Type B pancreatic cell (in vitro differentiated cells): ENCODE measurements at regions not wholly inside any gene's neighbourhood (a gene's known extent, or its start where the extent isn't known, plus 50 kb on each side); places are given as distances from the start of the nearest gene placed in this dataset.

ENCODE experiments used
- DNase-seq: peaks from one replicate; pipeline ENCODE4 v3.0.0; 2021; ENCODE audit warnings: mixed read lengths; ENCODE audit not compliant: unreplicated experiment; ENCODE audit errors: extremely low spot score
- H3K27ac Mint-ChIP-seq: 2 replicates; pipeline ENCODE4 v1.8.0; 2021; ENCODE audit warnings: mild to moderate bottlenecking, mixed read lengths
- H3K27me3 Mint-ChIP-seq: 2 replicates; pipeline ENCODE4 v1.8.0; 2021; ENCODE audit warnings: mixed read lengths
- H3K36me3 Mint-ChIP-seq: 2 replicates; pipeline ENCODE4 v1.8.0; 2021; ENCODE audit warnings: mixed read lengths
- H3K4me1 Mint-ChIP-seq: one replicate; pipeline ENCODE4 v1.8.0; 2021; ENCODE audit warnings: mixed read lengths; ENCODE audit not compliant: unreplicated experiment
- H3K4me3 Mint-ChIP-seq: 2 replicates; pipeline ENCODE4 v1.8.0; 2021; ENCODE audit warnings: mild to moderate bottlenecking, mixed read lengths
- H3K9me3 Mint-ChIP-seq: 2 replicates; pipeline ENCODE4 v1.8.0; 2021; ENCODE audit warnings: mixed read lengths
- TF ChIP-seq, protein P1 (sequence below): fragments of 200-600 bp; sonication (generic); conservative IDR thresholded peaks from 2 replicates; pipeline ENCODE4 v1.5.0; 2021; ENCODE audit warnings: antibody characterized with exemption, mild to moderate bottlenecking

DNA sequence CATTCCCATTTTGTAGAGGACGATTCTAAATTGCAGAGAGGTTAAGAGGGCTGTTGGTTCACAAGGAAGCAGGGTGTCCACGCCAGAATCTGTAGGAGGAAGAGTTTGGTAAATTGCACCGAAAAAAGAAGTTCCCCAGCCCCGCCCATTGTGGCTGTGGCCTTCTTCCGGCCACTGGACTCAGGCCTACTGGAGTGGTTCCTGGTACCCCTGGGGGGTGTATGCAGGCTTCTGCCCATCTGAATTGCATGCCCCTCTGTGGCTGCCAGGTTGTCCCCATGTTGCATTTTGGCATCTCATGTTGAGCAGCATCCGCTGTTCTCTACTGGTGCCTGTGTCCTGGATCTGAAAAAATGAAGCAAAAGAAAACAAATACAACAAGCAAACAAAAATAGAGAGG lies 234.2 kb downstream of the WDR11 start:
- Mint-ChIP-seq H3K9me3 (no peaks in the 10 kb centered on the region), H3K4me3 (no peak overlapping the region), H3K36me3 (no peaks in the 10 kb centered on the region), H3K27me3 (no peaks in the 10 kb centered on the region), H3K27ac (no peak overlapping the region), H3K4me1 (peaks cover 43% of the 10 kb centered on the region)
- no peak for DNase-seq
- TF ChIP-seq, protein P1, sequence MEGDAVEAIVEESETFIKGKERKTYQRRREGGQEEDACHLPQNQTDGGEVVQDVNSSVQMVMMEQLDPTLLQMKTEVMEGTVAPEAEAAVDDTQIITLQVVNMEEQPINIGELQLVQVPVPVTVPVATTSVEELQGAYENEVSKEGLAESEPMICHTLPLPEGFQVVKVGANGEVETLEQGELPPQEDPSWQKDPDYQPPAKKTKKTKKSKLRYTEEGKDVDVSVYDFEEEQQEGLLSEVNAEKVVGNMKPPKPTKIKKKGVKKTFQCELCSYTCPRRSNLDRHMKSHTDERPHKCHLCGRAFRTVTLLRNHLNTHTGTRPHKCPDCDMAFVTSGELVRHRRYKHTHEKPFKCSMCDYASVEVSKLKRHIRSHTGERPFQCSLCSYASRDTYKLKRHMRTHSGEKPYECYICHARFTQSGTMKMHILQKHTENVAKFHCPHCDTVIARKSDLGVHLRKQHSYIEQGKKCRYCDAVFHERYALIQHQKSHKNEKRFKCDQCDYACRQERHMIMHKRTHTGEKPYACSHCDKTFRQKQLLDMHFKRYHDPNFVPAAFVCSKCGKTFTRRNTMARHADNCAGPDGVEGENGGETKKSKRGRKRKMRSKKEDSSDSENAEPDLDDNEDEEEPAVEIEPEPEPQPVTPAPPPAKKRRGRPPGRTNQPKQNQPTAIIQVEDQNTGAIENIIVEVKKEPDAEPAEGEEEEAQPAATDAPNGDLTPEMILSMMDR: no peak

DNA sequence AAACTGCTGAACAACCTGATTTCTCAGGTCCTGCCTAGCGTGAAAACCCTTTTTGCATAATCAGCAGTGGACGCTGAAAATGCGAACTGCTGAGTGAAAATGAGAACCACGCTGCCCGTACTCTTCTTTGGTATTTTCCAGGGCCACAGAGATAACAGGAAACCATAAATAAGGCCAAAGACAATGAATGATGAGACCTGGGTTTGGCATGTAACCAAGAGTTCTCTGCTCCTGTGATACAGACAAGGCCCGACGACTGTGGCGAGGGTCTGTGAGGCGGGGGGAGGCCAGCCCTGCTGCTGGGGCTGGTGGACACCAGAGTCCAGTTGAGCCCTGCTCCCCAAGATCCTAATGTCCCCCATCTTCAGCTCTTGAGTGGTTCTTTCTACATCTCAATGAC lies 236.0 kb downstream of the WDR11 start:
- H3K4me3 Mint-ChIP-seq: no peak overlapping the region
- no peaks in the 10 kb centered on the region for H3K36me3 Mint-ChIP-seq
- TF ChIP-seq, protein P1: no peak
- peaks cover 6% of the 10 kb centered on the region for H3K9me3 Mint-ChIP-seq
- peaks cover 40% of the 10 kb centered on the region for H3K4me1 Mint-ChIP-seq
- no peak overlapping the region for H3K27ac Mint-ChIP-seq
- H3K27me3 Mint-ChIP-seq: no peaks in the 10 kb centered on the region
- DNase-seq: no peak

DNA sequence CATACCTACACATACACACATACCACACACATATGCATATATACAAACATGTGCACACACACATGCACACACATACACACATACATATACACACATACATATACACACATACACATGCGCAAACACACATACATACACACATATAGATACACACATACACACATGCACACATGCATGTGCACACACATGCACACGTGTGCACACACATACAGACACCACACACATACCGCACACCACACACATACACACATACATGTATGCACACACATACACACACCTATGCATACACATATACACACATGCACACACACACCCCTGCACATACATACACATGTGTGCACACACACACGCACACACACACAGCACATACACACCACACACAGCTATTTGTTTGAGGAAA lies 236.5 kb downstream of the WDR11 start:
- no peaks in the 10 kb centered on the region for H3K27me3 Mint-ChIP-seq
- TF ChIP-seq, protein P1: no peak
- H3K36me3 Mint-ChIP-seq: no peaks in the 10 kb centered on the region
- H3K4me1 Mint-ChIP-seq: peaks cover 45% of the 10 kb centered on the region
- no peak overlapping the region for H3K4me3 Mint-ChIP-seq
- H3K9me3 Mint-ChIP-seq: peaks cover 7% of the 10 kb centered on the region
- DNase-seq: no peak
- H3K27ac Mint-ChIP-seq: peak overlapping the region; percentile 4

DNA sequence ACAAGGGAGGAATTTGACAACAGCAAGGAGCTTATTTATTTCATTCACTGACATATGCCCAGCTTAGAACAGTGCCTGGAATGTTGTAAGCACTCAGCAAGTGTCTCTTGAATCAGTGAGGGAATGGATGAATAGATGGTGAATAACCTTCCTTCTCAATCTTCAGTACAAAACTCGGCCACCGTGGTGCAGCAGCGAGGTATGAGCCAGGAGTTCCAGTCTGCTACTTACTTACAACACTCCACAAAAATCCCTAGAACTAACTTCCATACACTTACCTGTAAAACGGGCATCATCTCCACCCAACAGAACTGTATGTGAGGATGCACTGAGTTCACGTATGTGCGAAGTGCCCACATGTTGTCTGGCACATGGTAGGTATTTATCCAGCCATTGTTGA lies 237.4 kb downstream of the WDR11 start:
- no peak overlapping the region for H3K4me3 Mint-ChIP-seq
- peaks cover 7% of the 10 kb centered on the region for H3K9me3 Mint-ChIP-seq
- H3K27me3 Mint-ChIP-seq: no peaks in the 10 kb centered on the region
- H3K36me3 Mint-ChIP-seq: no peaks in the 10 kb centered on the region
- TF ChIP-seq, protein P1: peak; percentile 58
- no peak for DNase-seq
- peaks cover 40% of the 10 kb centered on the region for H3K4me1 Mint-ChIP-seq
- H3K27ac Mint-ChIP-seq: no peak overlapping the region

DNA sequence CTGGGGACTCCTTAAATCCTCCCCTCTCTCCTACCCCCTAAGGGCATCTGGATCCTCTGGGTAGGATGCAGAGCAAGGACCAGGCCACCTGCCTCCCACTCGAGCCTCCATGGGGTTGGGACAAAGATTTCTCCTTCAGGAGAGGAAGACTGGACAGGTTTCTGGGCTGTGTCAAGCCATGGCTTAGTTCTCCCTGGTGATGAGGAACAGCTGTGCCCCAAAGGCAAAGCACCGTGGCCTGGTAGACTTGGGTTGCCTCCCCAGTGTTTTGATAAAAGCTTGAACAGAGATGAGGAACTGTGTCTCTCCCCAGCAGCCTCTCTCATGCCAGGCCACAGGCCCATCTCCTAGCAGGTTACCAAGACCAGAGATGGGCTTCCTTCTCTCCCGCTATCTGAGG lies 238.3 kb downstream of the WDR11 start:
- no peaks in the 10 kb centered on the region for H3K27me3 Mint-ChIP-seq
- no peak overlapping the region for H3K4me3 Mint-ChIP-seq
- no peak for DNase-seq
- H3K36me3 Mint-ChIP-seq: no peaks in the 10 kb centered on the region
- TF ChIP-seq, protein P1: no peak
- no peak overlapping the region for H3K27ac Mint-ChIP-seq
- peaks cover 7% of the 10 kb centered on the region for H3K9me3 Mint-ChIP-seq
- H3K4me1 Mint-ChIP-seq: peaks cover 34% of the 10 kb centered on the region
